MCF 10A (cell line): ENCODE measurements at regions not wholly inside any gene's neighbourhood (a gene's known extent, or its start where the extent isn't known, plus 50 kb on each side); places are given as distances from the start of the nearest gene placed in this dataset.

Source experiments
- BruUV-seq: library from RNA; stranded (reverse); fragments of 400-500 nt; replicated peaks from 2 replicates; lab custom pipeline; 2021; lab: Mats Ljungman, UMichigan
- CTCF ChIA-PET: fragments of 300-600 bp; sonication (Branson Sonifier 250); formaldehyde crosslinking; extraction: SDS; loops from one replicate; lab custom pipeline; 2021; ENCODE audit warnings: antibody characterized with exemption, inconsistent platforms; lab: Yijun Ruan, JAX
- POLR2A ChIA-PET: fragments of 300-600, 350-650 bp; sonication (Branson Sonifier 250); formaldehyde crosslinking; extraction: SDS; loops from one replicate; lab custom pipeline; 2020; ENCODE audit warnings: antibody characterized with exemption, inconsistent platforms; lab: Yijun Ruan, JAX
- DNase-seq: peaks from one replicate; pipeline ENCODE4 v3.0.0-alpha.2; 2018; ENCODE audit not compliant: unreplicated experiment
- H3K27ac Mint-ChIP-seq: one replicate; pipeline ENCODE4 v1.8.0; 2022; ENCODE audit warnings: mild to moderate bottlenecking, low read depth, mixed read lengths; ENCODE audit not compliant: unreplicated experiment
- H3K27me3 Mint-ChIP-seq: one replicate; pipeline ENCODE4 v1.8.0; 2022; ENCODE audit warnings: mixed read lengths; ENCODE audit not compliant: insufficient read depth, unreplicated experiment
- H3K36me3 Mint-ChIP-seq: one replicate; pipeline ENCODE4 v1.8.0; 2022; ENCODE audit warnings: mild to moderate bottlenecking, moderate library complexity, mixed read lengths; ENCODE audit not compliant: insufficient read depth, unreplicated experiment
- H3K4me1 Mint-ChIP-seq: one replicate; pipeline ENCODE4 v1.8.0; 2022; ENCODE audit warnings: mixed read lengths; ENCODE audit not compliant: insufficient read depth, unreplicated experiment
- H3K4me3 Mint-ChIP-seq: one replicate; pipeline ENCODE4 v1.8.0; 2022; ENCODE audit warnings: mild to moderate bottlenecking, moderate library complexity, mixed read lengths; ENCODE audit not compliant: unreplicated experiment
- H3K9me3 Mint-ChIP-seq: one replicate; pipeline ENCODE4 v1.8.0; 2022; ENCODE audit warnings: mixed read lengths; ENCODE audit not compliant: unreplicated experiment
- CTCF ChIP-seq: fragments of 200-600 bp; IDR thresholded peaks from one replicate; pipeline ENCODE4 v1.8.0; 2022; ENCODE audit warnings: antibody characterized with exemption, mild to moderate bottlenecking; ENCODE audit not compliant: unreplicated experiment
- intact Hi-C: fragments of 100-400 bp; cut with micrococcal nuclease; formaldehyde crosslinking; loops from 2 replicates; pipeline ENCODE4 v1.14.1; 2022

- no peaks in the 10 kb centered on the region for H3K27me3 Mint-ChIP-seq
- DNase-seq = no peak
- ChIA-PET POLR2A (no interaction called here), CTCF (interaction anchor here (0.6 to 0.7 kb wide), 2 partner anchors 1432 to 1729 kb away, joined by 3 to 4 read pairs; no protein-coding TSS in a partner anchor)
- H3K4me3 Mint-ChIP-seq = no peak overlapping the region
- no peaks in the 10 kb centered on the region for H3K36me3 Mint-ChIP-seq
- no TSS peak for BruUV-seq
- no peak for TF ChIP-seq CTCF
- no peaks in the 10 kb centered on the region for H3K4me1 Mint-ChIP-seq
- peaks cover 14% of the 10 kb centered on the region for H3K9me3 Mint-ChIP-seq
- no peak overlapping the region for H3K27ac Mint-ChIP-seq
- intact Hi-C loops = no loop called here
Measured at GRCh38 chr1:238499021-238499420, 608.3 kb upstream of the ZP4 start.

DNA sequence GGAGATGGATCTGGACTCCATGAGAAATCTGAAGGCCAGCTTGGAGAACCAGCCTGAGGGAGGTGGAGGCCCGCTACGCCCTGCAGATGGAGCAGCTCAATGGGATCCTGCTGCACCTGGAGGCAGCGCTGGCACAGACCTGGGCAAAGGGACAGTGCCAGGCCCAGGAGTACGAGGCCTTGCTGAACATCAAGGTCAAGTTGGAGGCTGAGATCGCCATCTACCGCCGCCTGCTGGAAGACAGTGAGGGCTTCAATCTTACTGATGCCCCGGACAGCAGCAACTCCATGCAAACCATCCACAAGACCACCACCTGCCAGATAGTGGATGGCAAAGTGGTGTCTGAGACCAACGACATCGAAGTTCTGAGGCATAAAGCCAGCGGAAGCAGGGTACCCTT lies 601.5 kb upstream of the ZP4 start:
- TF ChIP-seq CTCF = no peak
- H3K36me3 Mint-ChIP-seq = no peaks in the 10 kb centered on the region

GRCh38 chr1:238491265-238491664 lies 600.5 kb upstream of the ZP4 start:
- Mint-ChIP-seq H3K27ac (no peak overlapping the region), H3K4me1 (peaks cover 12% of the 10 kb centered on the region), H3K36me3 (no peaks in the 10 kb centered on the region), H3K27me3 (no peaks in the 10 kb centered on the region), H3K9me3 (peaks cover 7% of the 10 kb centered on the region), H3K4me3 (no peak overlapping the region)
- no TSS peak for BruUV-seq
- ChIA-PET CTCF (no interaction called here), POLR2A (no interaction called here)
- TF ChIP-seq CTCF = no peak
- intact Hi-C loops = no loop called here
- DNase-seq = no peak

More for the DNA sequence above, 601.5 kb upstream of the ZP4 start:
- POLR2A ChIA-PET = interaction anchor here (0.6 to 0.9 kb wide), 2 partner anchors 35 to 622 kb away, joined by 3 read pairs; no protein-coding TSS in a partner anchor
- no peak for DNase-seq
- Mint-ChIP-seq H3K9me3 (peaks cover 7% of the 10 kb centered on the region), H3K4me3 (no peak overlapping the region), H3K27me3 (no peaks in the 10 kb centered on the region), H3K4me1 (peaks cover 6% of the 10 kb centered on the region), H3K27ac (no peak overlapping the region)
- CTCF ChIA-PET = interaction anchor here (0.6 kb wide), 1 partner anchor 556 kb away, joined by 3 read pairs; no protein-coding TSS in a partner anchor
- intact Hi-C loops = no loop called here
- no TSS peak for BruUV-seq

GRCh38 chr1:238489006-238489405 lies 598.3 kb upstream of the ZP4 start:
- Mint-ChIP-seq H3K27ac (no peak overlapping the region), H3K27me3 (no peaks in the 10 kb centered on the region), H3K36me3 (no peaks in the 10 kb centered on the region), H3K4me1 (peaks cover 27% of the 10 kb centered on the region), H3K4me3 (no peak overlapping the region), H3K9me3 (peaks cover 7% of the 10 kb centered on the region)
- ChIA-PET CTCF (interaction anchor here (0.6 to 0.7 kb wide), 3 partner anchors 75 to 195 kb away, joined by 3 read pairs; no protein-coding TSS in a partner anchor), POLR2A (interaction anchor here (1.1 kb wide), 1 partner anchor 37 kb away, joined by 3 read pairs; no protein-coding TSS in a partner anchor)
- no TSS peak for BruUV-seq
- intact Hi-C loops = no loop called here
- TF ChIP-seq CTCF = no peak
- DNase-seq = peak; percentile 48
